CD4-positive, alpha-beta T cell treated with Interleukin-17A for 1 hour (primary cell): ENCODE measurements at regions not wholly inside any gene's neighbourhood (a gene's known extent, or its start where the extent isn't known, plus 50 kb on each side); places are given as distances from the start of the nearest gene placed in this dataset.
"Not testable (repeated sequence)": the region's sequence is repeated elsewhere in the genome, so short reads cannot be mapped to it uniquely, and the experiment has no call there.

Experiments used
- DNase-seq: peaks from one replicate; pipeline ENCODE4 v3.0.0-alpha.2; 2020

- DNase-seq = no peak
These were observed 68.2 kb downstream of the LHX9 start for GRCh38 chr1:197985351-197985750.

GRCh38 chr1:197986817-197987216 is 69.6 kb downstream of the LHX9 start:
- no peak for DNase-seq

GRCh38 chr1:197987294-197987693 is 70.1 kb downstream of the LHX9 start:
- no peak for DNase-seq

- not testable (repeated sequence) for DNase-seq
These were observed 71.4 kb downstream of the LHX9 start for GRCh38 chr1:197988581-197988980.

- DNase-seq = no peak
These were observed 71.9 kb downstream of the LHX9 start for GRCh38 chr1:197989058-197989457.

GRCh38 chr1:197991594-197991993 is 74.4 kb downstream of the LHX9 start:
- DNase-seq = no peak

GRCh38 chr1:197994907-197995407 is 77.8 kb downstream of the LHX9 start:
- no peak for DNase-seq

GRCh38 chr1:197995408-197996258 is 78.5 kb downstream of the LHX9 start:
- DNase-seq = no peak

GRCh38 chr1:197996259-197996512 is 79.0 kb downstream of the LHX9 start:
- DNase-seq = not testable (repeated sequence)

GRCh38 chr1:197998110-197998509 is 80.9 kb downstream of the LHX9 start:
- DNase-seq = no peak

- DNase-seq = no peak
These were observed 84.7 kb downstream of the LHX9 start for GRCh38 chr1:198001776-198002408.

GRCh38 chr1:198003468-198003867 is 86.3 kb downstream of the LHX9 start:
- DNase-seq = no peak

- DNase-seq = no peak
These were observed 89.8 kb downstream of the LHX9 start for GRCh38 chr1:198007011-198007410.

GRCh38 chr1:198007687-198008607 is 90.8 kb downstream of the LHX9 start:
- DNase-seq = no peak

GRCh38 chr1:198014355-198014754 is 97.2 kb downstream of the LHX9 start:
- no peak for DNase-seq

- no peak for DNase-seq
These were observed 98.1 kb downstream of the LHX9 start for GRCh38 chr1:198015309-198015708.

- DNase-seq = no peak
These were observed 101.4 kb downstream of the LHX9 start for GRCh38 chr1:198018529-198018928.

- DNase-seq = no peak
These were observed 102.0 kb downstream of the LHX9 start for GRCh38 chr1:198019126-198019525.

- DNase-seq = no peak
These were observed 107.2 kb downstream of the LHX9 start for GRCh38 chr1:198024336-198024735.

- no peak for DNase-seq
These were observed 107.6 kb downstream of the LHX9 start for GRCh38 chr1:198024782-198025181.

GRCh38 chr1:198030682-198031081 is 113.5 kb downstream of the LHX9 start:
- no peak for DNase-seq

GRCh38 chr1:198031086-198031485 is 113.9 kb downstream of the LHX9 start:
- no peak for DNase-seq

GRCh38 chr1:198032668-198033067 is 115.5 kb downstream of the LHX9 start:
- no peak for DNase-seq
